HG02571 (cell line): ENCODE measurements at regions not wholly inside any gene's neighbourhood (a gene's known extent, or its start where the extent isn't known, plus 50 kb on each side); places are given as distances from the start of the nearest gene placed in this dataset.

Source experiments
- ATAC-seq: cut with Tn5 transposase; IDR thresholded peaks from one replicate; pipeline ENCODE4 v1.9.1; 2021; ENCODE audit warnings: mild to moderate bottlenecking, moderate library complexity; ENCODE audit not compliant: unreplicated experiment

DNA sequence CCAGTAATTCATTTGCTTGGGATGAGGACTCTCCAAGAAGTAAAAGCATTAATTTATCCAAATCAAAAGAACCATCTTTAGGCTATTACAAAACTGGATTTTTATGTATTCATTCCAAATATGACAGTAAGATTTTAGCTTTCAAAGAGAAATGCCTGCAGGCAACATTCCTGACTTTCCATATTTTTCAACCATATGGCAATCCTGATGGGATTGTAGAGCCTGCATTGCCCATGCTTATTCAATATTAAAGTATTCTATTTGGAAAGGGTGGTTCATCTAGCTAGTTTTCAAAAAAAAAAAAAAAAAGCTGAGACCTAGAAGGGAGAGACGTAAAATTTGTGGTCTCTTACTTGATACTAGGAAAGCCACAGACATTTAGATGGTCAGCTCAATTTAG is 1253.7 kb downstream of the LRFN5 start:
- ATAC-seq: no peak

DNA sequence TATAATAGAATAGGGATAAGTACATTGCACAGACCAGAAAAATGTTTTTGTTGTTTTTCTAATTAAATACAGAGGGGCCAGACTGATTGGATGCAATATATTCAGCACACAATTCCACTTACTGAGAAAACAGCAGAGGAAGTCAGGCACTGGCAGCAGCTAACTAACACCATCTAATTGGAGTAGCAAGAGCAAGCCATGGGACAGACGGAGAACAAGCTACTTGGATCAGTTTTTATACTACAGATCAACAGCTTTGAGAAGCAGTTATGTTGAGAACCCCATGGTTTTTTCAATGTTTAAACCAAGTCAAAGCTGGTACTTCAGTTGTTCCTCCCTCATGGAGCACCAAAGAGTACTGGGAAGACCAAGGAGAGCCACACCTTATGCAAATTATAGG is 1249.4 kb downstream of the LRFN5 start:
- ATAC-seq: no peak

DNA sequence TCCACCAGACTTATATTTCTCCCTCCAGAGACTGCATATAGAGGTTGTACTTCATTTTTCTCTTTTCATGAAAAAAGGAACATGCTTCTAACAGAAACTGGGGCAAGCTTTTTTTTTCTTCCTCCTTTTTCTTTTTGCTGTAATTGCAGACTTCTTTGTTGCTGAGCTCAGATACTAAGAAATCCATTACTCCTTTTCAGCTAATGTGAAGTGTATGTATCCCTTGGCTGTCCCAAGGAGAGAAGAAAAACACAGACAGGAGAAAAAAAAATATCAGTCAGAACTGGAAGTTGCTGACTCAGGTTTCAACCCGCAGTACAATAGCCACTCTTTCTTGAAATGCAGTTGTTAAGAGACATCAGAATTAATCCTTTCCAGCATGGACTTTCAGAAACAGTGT is 1248.4 kb downstream of the LRFN5 start:
- no peak for ATAC-seq

GRCh38 chr14:42854061-42854460 is 1247.4 kb downstream of the LRFN5 start:
- no peak for ATAC-seq

DNA sequence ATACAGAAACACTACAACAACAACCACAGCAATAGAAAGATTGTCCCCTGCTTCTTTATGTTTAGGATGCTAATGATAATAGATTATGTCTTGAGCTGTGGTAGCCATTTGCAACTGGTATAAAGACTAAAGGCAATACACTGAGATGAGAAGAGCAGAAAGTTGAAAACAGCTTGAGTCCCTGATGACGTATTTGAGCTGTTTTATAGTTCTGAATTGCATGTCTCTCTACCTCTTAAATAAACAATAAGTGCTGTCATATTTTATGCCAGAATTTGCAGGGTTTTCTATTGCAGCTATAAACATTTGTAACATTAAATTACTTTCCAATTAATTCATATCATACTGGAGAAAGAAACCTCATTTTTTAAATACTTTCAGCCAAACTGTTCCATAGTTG is 1242.0 kb downstream of the LRFN5 start:
- no peak for ATAC-seq

GRCh38 chr14:42814817-42815216 is 1208.1 kb downstream of the LRFN5 start:
- no peak for ATAC-seq

GRCh38 chr14:42806909-42807315 is 1200.2 kb downstream of the LRFN5 start:
- ATAC-seq: no peak

- ATAC-seq: no peak
Observed at GRCh38 chr14:42804141-42804540, 1197.5 kb downstream of the LRFN5 start.

- no peak for ATAC-seq
Observed at GRCh38 chr14:42802346-42802745, 1195.7 kb downstream of the LRFN5 start.

GRCh38 chr14:42792166-42792565 is 1185.5 kb downstream of the LRFN5 start:
- ATAC-seq: no peak

DNA sequence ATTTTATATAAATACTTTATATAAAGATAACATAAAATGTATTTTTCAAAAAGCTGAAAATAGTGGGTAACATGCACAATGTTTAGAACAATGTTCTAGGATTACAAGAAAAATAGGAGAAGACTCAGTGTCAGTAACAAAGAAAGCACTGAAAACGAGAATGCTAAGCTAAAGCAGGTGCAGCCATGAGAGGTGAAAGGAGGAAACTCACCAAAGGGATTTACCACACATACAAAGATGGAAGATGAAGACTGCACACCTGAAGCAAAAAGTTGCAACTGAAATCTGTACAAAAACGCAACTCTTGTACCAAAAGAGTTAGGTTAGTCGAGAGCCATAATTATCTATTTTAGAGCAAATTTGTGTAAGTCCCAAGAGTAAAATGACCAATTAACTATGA is 1176.1 kb downstream of the LRFN5 start:
- ATAC-seq: no peak

DNA sequence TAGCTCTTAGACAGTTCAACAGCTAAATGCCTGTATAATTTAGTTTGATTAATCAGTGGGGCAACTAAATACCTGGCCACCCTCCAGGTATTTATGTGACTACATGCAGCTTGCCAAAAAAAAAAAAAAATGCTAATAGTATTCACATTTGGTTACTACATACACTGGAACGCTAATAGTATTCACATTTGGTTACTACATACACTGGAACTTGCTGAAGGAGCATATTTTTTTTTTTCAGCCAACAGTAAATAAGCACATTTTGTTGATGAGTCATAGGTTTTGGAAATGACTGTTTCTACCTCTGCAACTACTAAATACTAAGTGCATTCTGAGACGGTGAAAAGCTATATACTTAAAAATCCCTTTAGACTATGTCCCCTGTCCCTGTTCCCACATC is 1172.3 kb downstream of the LRFN5 start:
- no peak for ATAC-seq

GRCh38 chr14:42750771-42751170 is 1144.1 kb downstream of the LRFN5 start:
- ATAC-seq: no peak

GRCh38 chr14:42742084-42742483 is 1135.4 kb downstream of the LRFN5 start:
- no peak for ATAC-seq

DNA sequence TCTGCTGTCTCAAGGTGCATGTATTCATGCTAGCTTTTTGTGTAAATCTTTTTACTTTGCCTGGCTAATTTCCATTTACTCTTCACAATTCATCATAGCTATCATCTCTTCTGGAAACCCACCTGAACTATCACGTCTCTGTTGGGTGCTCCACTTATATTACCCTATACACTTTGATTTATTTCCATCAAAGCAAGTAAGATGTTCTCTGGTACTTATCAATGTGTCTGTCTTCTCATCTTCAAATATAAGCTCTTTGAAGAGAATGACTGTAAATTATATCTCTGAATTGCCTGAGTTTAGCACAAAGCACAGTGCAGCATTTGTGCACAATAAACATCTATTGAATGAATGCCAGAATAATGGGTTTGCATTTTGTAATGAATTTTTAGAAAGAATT is 1129.7 kb downstream of the LRFN5 start:
- no peak for ATAC-seq

DNA sequence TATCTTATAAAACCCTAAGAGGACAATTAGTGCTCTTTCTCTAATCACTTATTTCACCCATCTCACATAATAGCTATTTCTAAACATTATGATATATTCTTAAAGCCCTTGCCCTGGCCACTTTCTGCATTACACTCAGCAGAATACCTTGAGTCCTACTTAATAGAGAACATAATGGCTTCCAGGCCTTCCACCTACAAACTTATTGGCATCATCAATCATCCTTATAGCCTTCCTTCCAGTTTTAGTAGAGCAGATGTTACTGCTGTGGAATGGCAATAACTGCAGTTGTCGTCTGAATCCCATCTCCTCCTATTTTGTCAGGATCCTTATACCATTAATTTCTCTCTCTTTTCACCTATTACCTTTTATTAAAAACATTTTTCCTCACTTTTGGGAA is 1127.4 kb downstream of the LRFN5 start:
- no peak for ATAC-seq

DNA sequence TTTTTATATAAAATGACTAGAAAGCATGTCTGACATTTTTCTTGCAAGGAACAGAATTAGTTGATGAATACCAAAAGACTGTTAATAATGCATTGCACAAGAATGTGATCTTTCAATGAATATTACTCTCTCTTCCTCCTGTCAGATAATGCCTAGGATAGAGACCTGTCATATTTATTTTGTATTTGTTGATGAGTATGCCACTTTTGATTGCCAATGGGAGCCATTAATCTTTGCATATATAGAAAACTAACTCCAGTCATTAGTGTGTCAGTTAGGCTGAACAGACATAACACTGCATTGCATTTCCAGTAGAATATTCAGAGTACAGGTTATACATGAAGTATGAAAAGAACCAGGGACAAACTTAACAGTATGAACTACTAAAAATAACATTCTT is 1125.3 kb downstream of the LRFN5 start:
- ATAC-seq: no peak

- no peak for ATAC-seq
Observed at GRCh38 chr14:42731480-42731879, 1124.8 kb downstream of the LRFN5 start.

DNA sequence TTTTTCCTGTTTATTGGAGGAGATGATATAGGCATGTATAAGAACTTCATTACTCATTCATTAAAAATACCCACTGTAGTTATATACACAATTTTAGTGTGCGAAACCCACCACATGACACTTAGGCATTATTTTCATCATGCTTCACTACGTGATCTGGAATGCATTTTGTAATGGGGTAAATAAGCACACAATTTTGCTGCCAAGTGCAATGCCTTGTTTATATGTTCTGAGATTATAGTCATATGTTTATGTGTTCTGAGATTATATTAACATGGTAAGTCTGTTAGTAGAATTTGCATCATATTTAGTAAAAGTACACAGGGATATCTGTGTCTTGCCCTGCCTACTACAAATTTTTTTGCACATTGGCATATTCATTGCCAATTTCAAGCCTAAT is 1123.0 kb downstream of the LRFN5 start:
- ATAC-seq: no peak

GRCh38 chr14:42719391-42719790 is 1112.7 kb downstream of the LRFN5 start:
- no peak for ATAC-seq

- ATAC-seq: no peak
Observed at GRCh38 chr14:42715316-42715715, 1108.6 kb downstream of the LRFN5 start.

DNA sequence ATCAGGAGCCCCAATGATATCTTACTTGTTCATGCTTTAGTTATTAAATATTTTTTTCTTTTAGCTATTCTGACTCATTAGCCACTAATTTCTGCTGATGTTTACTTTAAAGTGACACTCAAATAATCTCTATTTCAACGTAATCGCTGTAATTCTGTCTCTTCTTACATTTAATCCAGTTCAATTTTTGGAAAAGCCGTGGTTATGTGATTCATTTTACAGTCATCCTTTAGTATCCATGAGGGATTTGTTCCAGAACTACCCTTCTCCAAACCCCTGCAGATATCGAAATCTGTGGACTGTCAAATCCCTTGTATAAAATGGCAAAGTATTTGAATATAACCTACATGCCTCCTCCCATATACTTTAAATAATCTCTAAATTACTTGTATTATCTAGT is 1103.4 kb downstream of the LRFN5 start:
- no peak for ATAC-seq

DNA sequence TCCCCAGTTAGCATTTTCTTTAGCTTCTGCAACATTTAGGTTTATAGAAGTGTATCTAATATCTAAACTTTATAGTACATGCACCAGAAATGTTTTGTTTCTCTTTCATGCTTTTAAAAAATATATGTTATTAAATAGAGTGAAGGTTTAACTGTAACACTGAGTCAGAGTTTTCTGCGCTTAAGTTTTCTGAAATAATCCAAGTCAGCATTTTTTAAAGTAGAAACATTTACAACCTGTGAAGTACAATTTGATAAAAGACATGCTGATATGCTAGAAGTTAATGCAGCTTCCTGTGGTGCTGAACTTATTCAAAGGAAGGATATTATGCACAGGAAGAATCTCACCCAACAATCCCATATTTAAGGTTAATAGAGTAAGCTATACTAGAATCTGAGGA is 1096.8 kb downstream of the LRFN5 start:
- no peak for ATAC-seq

DNA sequence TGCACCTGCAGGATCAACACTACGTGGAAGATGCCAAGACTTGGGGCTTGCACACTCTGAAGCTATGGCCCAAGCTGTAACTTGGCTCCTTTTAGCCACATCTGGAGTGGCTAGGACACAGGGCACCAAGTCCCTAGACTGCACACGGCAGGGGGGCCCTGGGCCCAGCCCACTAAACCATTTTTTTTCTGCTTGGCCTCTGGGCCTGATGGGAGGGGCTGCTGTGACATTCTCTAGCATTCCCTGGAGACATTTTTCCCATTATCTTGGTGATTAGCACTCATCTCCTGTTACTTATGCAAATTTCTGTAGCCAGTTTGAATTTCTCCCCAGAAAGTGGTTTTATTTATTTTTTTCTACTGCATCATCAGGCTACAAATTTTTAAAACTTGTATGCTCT is 1080.7 kb downstream of the LRFN5 start:
- no peak for ATAC-seq
